BE2C (cell line): ENCODE measurements at regions not wholly inside any gene's neighbourhood (a gene's known extent, or its start where the extent isn't known, plus 50 kb on each side); places are given as distances from the start of the nearest gene placed in this dataset.

Experiments
- DNase-seq: peaks from one replicate; pipeline ENCODE4 v3.0.0-alpha.2; 2020
- H3K27me3 ChIP-seq: fragments of 250-450 bp; sonication (Bioruptor Pico); 2 replicates; pipeline ENCODE4 v1.5.1; 2020; ENCODE audit warnings: mild to moderate bottlenecking
- H3K36me3 ChIP-seq: fragments of 250-450 bp; sonication (Bioruptor Pico); 2 replicates; pipeline ENCODE4 v1.5.1; 2020; ENCODE audit warnings: mild to moderate bottlenecking
- H3K4me1 ChIP-seq: fragments of 250-450 bp; sonication (Bioruptor Pico); 2 replicates; pipeline ENCODE4 v1.5.1; 2020
- H3K4me3 ChIP-seq: 2 replicates; pipeline ENCODE4 v1.5.1; 2011; ENCODE audit warnings: low read depth, low read length
- H3K9me3 ChIP-seq: fragments of 250-450 bp; sonication (Bioruptor Pico); 2 replicates; pipeline ENCODE4 v1.5.1; 2020
- CTCF ChIP-seq: IDR thresholded peaks from 2 replicates; pipeline ENCODE4 v1.5.1; 2012; ENCODE audit warnings: mild to moderate bottlenecking, low read depth, low read length

GRCh38 chr6:134850721-134851305 is 99.1 kb downstream of the ALDH8A1 start:
- Histone ChIP-seq H3K4me3 (no peak overlapping the region), H3K4me1 (peaks cover 7% of the 10 kb centered on the region), H3K9me3 (no peaks in the 10 kb centered on the region), H3K27me3 (no peaks in the 10 kb centered on the region), H3K36me3 (no peaks in the 10 kb centered on the region)
- TF ChIP-seq CTCF = no peak
- no peak for DNase-seq

- TF ChIP-seq CTCF = no peak
- H3K27me3 ChIP-seq = no peaks in the 10 kb centered on the region
- no peak overlapping the region for H3K4me3 ChIP-seq
- H3K4me1 ChIP-seq = peaks cover 7% of the 10 kb centered on the region
- H3K9me3 ChIP-seq = no peaks in the 10 kb centered on the region
- H3K36me3 ChIP-seq = no peaks in the 10 kb centered on the region
- no peak for DNase-seq
Measured at GRCh38 chr6:134849920-134850447, 99.9 kb downstream of the ALDH8A1 start.

- H3K4me1 ChIP-seq = no peaks in the 10 kb centered on the region
- DNase-seq = no peak
- H3K9me3 ChIP-seq = no peaks in the 10 kb centered on the region
- H3K27me3 ChIP-seq = no peaks in the 10 kb centered on the region
- no peak overlapping the region for H3K4me3 ChIP-seq
- H3K36me3 ChIP-seq = no peaks in the 10 kb centered on the region
- TF ChIP-seq CTCF = no peak
Measured at GRCh38 chr6:134848076-134848475, 101.8 kb downstream of the ALDH8A1 start.

- H3K4me1 ChIP-seq = no peaks in the 10 kb centered on the region
- no peak for DNase-seq
- no peaks in the 10 kb centered on the region for H3K27me3 ChIP-seq
- H3K4me3 ChIP-seq = no peak overlapping the region
- TF ChIP-seq CTCF = no peak
- no peaks in the 10 kb centered on the region for H3K36me3 ChIP-seq
- no peaks in the 10 kb centered on the region for H3K9me3 ChIP-seq
Measured at GRCh38 chr6:134846865-134847264, 103.0 kb downstream of the ALDH8A1 start.

- DNase-seq = no peak
- no peaks in the 10 kb centered on the region for H3K4me1 ChIP-seq
- H3K27me3 ChIP-seq = no peaks in the 10 kb centered on the region
- H3K9me3 ChIP-seq = no peaks in the 10 kb centered on the region
- no peak for TF ChIP-seq CTCF
- no peaks in the 10 kb centered on the region for H3K36me3 ChIP-seq
- no peak overlapping the region for H3K4me3 ChIP-seq
Measured at GRCh38 chr6:134846031-134846430, 103.9 kb downstream of the ALDH8A1 start.

- no peaks in the 10 kb centered on the region for H3K9me3 ChIP-seq
- no peak overlapping the region for H3K4me3 ChIP-seq
- no peaks in the 10 kb centered on the region for H3K36me3 ChIP-seq
- H3K4me1 ChIP-seq = no peaks in the 10 kb centered on the region
- no peaks in the 10 kb centered on the region for H3K27me3 ChIP-seq
- no peak for DNase-seq
- no peak for TF ChIP-seq CTCF
Measured at GRCh38 chr6:134844120-134844519, 105.8 kb downstream of the ALDH8A1 start.
